ENCODE measurements at regions not wholly inside any gene's neighbourhood (a gene's known extent, or its start where the extent isn't known, plus 50 kb on each side); places are given as distances from the start of the nearest gene placed in this dataset.
A peak's percentile ranks its signal among the peaks of the same experiment; 100 is the strongest.

- DNase-seq (ENCODE audit: low read depth in 2 of 2), result no peak
- no peak overlapping the region for H3K4me3 ChIP-seq (replicated peaks in 1 of 2; ENCODE audit: low read depth in 2 of 2, low read length in 2 of 2)
- TF ChIP-seq CTCF (IDR thresholded peaks at IDR 0.05; ENCODE audit: low read depth, low read length), result no peak
These were observed 617.6 kb downstream of the COL12A1 start for GRCh38 chr6:74588094-74588832.

- TF ChIP-seq CTCF (IDR thresholded peaks at IDR 0.05; ENCODE audit: low read depth, low read length), result no peak
- no peak for DNase-seq (ENCODE audit: low read depth in 2 of 2)
- H3K4me3 ChIP-seq (replicated peaks in 1 of 2; ENCODE audit: low read depth in 2 of 2, low read length in 2 of 2), result no peak overlapping the region
These were observed 618.5 kb downstream of the COL12A1 start for GRCh38 chr6:74587386-74587785.

- TF ChIP-seq CTCF (IDR thresholded peaks at IDR 0.05; ENCODE audit: low read depth, low read length), result no peak
- no peak overlapping the region for H3K4me3 ChIP-seq (replicated peaks in 1 of 2; ENCODE audit: low read depth in 2 of 2, low read length in 2 of 2)
- DNase-seq (ENCODE audit: low read depth in 2 of 2), result peak; percentile 31 to 64
These were observed 620.1 kb downstream of the COL12A1 start for GRCh38 chr6:74585753-74586152.

- DNase-seq (ENCODE audit: low read depth in 2 of 2), result no peak
- no peak for TF ChIP-seq CTCF (IDR thresholded peaks at IDR 0.05; ENCODE audit: low read depth, low read length)
- no peak overlapping the region for H3K4me3 ChIP-seq (replicated peaks in 1 of 2; ENCODE audit: low read depth in 2 of 2, low read length in 2 of 2)
These were observed 624.2 kb downstream of the COL12A1 start for GRCh38 chr6:74581681-74582080.

- TF ChIP-seq CTCF (IDR thresholded peaks at IDR 0.05; ENCODE audit: low read depth, low read length), result no peak
- no peak for DNase-seq (ENCODE audit: low read depth in 2 of 2)
These were observed 626.1 kb downstream of the COL12A1 start for GRCh38 chr6:74579794-74580193.

GRCh38 chr6:74579047-74579446 is 626.8 kb downstream of the COL12A1 start:
- DNase-seq (ENCODE audit: low read depth in 2 of 2), result no peak

More at GRCh38 chr6:74579794-74580193, 626.1 kb downstream of the COL12A1 start:
- H3K4me3 ChIP-seq (replicated peaks in 1 of 2; ENCODE audit: low read depth in 2 of 2, low read length in 2 of 2), result no peak overlapping the region

More at GRCh38 chr6:74579047-74579446, 626.8 kb downstream of the COL12A1 start:
- TF ChIP-seq CTCF (IDR thresholded peaks at IDR 0.05; ENCODE audit: low read depth, low read length), result no peak
- H3K4me3 ChIP-seq (replicated peaks in 1 of 2; ENCODE audit: low read depth in 2 of 2, low read length in 2 of 2), result no peak overlapping the region
